ENCODE measurements at regions not wholly inside any gene's neighbourhood (a gene's known extent, or its start where the extent isn't known, plus 50 kb on each side); places are given as distances from the start of the nearest gene placed in this dataset.
A peak's percentile ranks its signal among the peaks of the same experiment; 100 is the strongest.

- Histone ChIP-seq H3K79me2 (ENCODE audit: insufficient read depth) (no peaks in the 10 kb centered on the region), H3K27me3 (replicated peaks; ENCODE audit: insufficient read depth) (no peaks in the 10 kb centered on the region), H3K4me2 (ENCODE audit: unreplicated experiment) (no peak overlapping the region), H3K9me3 (ENCODE audit: low read depth) (no peaks in the 10 kb centered on the region), H3K4me3 (no peak overlapping the region), H3K9me2 (ENCODE audit: insufficient read depth) (no peaks in the 10 kb centered on the region), H3K9ac (no peak overlapping the region), H3F3A (ENCODE audit: insufficient read depth) (peaks cover 10% of the 10 kb centered on the region), H2AFZ (no peak overlapping the region), H3K36me3 (ENCODE audit: low read depth) (no peaks in the 10 kb centered on the region), H3K27ac (no peak overlapping the region), H3K4me1 (ENCODE audit: insufficient read depth) (peaks cover 12% of the 10 kb centered on the region), H4K20me1 (ENCODE audit: insufficient read depth) (no peaks in the 10 kb centered on the region)
- DNase-seq, result peak; percentile 3
- in situ Hi-C loops (cut with MboI), result no loop called here
- WGBS, 2 experiments (ENCODE audit: low coverage in 1 of 2, low lambda C conversion rate in 2 of 2, missing lambda C conversion rate in 2 of 2), result 68 to 69% methylated on average over 1 of the region's 1 CpG
- TF ChIP-seq EZH2 (IDR thresholded peaks at IDR 0.05; ENCODE audit: insufficient read depth, poor library complexity, severe bottlenecking), result no peak
Measured at GRCh38 chr15:96177279-96177678, 153.2 kb upstream of the NR2F2 start.

- Histone ChIP-seq H3K4me1 (ENCODE audit: insufficient read depth) (peaks cover 16% of the 10 kb centered on the region), H3K9ac (no peak overlapping the region), H3K4me2 (ENCODE audit: unreplicated experiment) (no peak overlapping the region), H3K27ac (no peak overlapping the region), H2AFZ (no peak overlapping the region), H3K9me3 (ENCODE audit: low read depth) (no peaks in the 10 kb centered on the region), H3K4me3 (no peak overlapping the region), H3K36me3 (ENCODE audit: low read depth) (no peaks in the 10 kb centered on the region), H3K9me2 (ENCODE audit: insufficient read depth) (no peaks in the 10 kb centered on the region), H4K20me1 (ENCODE audit: insufficient read depth) (no peaks in the 10 kb centered on the region), H3K27me3 (replicated peaks; ENCODE audit: insufficient read depth) (no peaks in the 10 kb centered on the region), H3K79me2 (ENCODE audit: insufficient read depth) (no peaks in the 10 kb centered on the region), H3F3A (ENCODE audit: insufficient read depth) (peaks cover 20% of the 10 kb centered on the region)
- no peak for DNase-seq
- 89 to 93% methylated on average over 10 to 11 of the region's 11 CpGs for WGBS, 2 experiments (ENCODE audit: low coverage in 1 of 2, low lambda C conversion rate in 2 of 2, missing lambda C conversion rate in 2 of 2)
- in situ Hi-C loops (cut with MboI), result no loop called here
- TF ChIP-seq EZH2phosphoT487 (IDR thresholded peaks at IDR 0.05; ENCODE audit: insufficient read depth, low read depth) (no peak), EZH2 (IDR thresholded peaks at IDR 0.05; ENCODE audit: insufficient read depth, poor library complexity, severe bottlenecking) (no peak)
Measured at GRCh38 chr15:96180087-96180748, 150.3 kb upstream of the NR2F2 start.

DNA sequence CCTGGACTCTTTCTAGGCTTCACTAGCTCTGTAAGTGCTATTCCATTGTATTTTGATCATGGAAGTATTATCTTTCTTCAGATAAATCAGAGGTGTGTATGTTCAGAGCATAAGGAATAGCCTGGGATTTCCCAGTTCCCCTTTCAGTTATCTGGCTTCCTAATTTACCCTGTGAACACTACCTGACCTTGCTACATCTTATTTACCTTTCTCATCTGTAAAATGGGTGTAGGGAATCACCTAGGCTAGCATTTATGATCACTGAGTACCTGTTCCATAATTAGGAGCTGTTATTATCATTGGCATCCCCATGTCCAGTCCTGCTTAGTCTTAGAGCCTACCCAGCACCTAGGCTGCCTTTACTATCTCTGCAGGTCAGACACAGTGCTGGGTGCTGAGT lies 149.3 kb upstream of the NR2F2 start:
- Histone ChIP-seq H3F3A (ENCODE audit: insufficient read depth) (peaks cover 20% of the 10 kb centered on the region), H3K27ac (peak overlapping the region; percentile 73), H3K4me3 (peak overlapping the region; percentile 53; the same call in 1 of the 2 replicates), H2AFZ (peak overlapping the region; percentile 65), H3K79me2 (ENCODE audit: insufficient read depth) (no peaks in the 10 kb centered on the region), H3K4me2 (ENCODE audit: unreplicated experiment) (peak overlapping the region; percentile 64), H3K9ac (peak overlapping the region; percentile 30; the same call in 1 of the 2 replicates), H3K9me2 (ENCODE audit: insufficient read depth) (no peaks in the 10 kb centered on the region), H4K20me1 (ENCODE audit: insufficient read depth) (no peaks in the 10 kb centered on the region), H3K27me3 (replicated peaks; ENCODE audit: insufficient read depth) (no peaks in the 10 kb centered on the region), H3K36me3 (ENCODE audit: low read depth) (no peaks in the 10 kb centered on the region), H3K9me3 (ENCODE audit: low read depth) (no peaks in the 10 kb centered on the region), H3K4me1 (ENCODE audit: insufficient read depth) (peaks cover 16% of the 10 kb centered on the region)
- DNase-seq, result no peak
- in situ Hi-C loops (cut with MboI), result no loop called here
- TF ChIP-seq EZH2phosphoT487 (IDR thresholded peaks at IDR 0.05; ENCODE audit: insufficient read depth, low read depth), result no peak
- TF ChIP-seq EZH2 (IDR thresholded peaks at IDR 0.05; ENCODE audit: insufficient read depth, poor library complexity, severe bottlenecking), result no peak

- WGBS, 2 experiments (ENCODE audit: low coverage in 1 of 2, low lambda C conversion rate in 2 of 2, missing lambda C conversion rate in 2 of 2), result 1 to 3% methylated on average over 8 of the region's 8 CpGs
Measured at GRCh38 chr15:96181873-96182301, 148.6 kb upstream of the NR2F2 start.

More at GRCh38 chr15:96181873-96182301, 148.6 kb upstream of the NR2F2 start:
- H3K9me2 ChIP-seq (ENCODE audit: insufficient read depth), result no peaks in the 10 kb centered on the region
- peak overlapping the region; percentile 65 for H2AFZ ChIP-seq
- TF ChIP-seq EZH2phosphoT487 (IDR thresholded peaks at IDR 0.05; ENCODE audit: insufficient read depth, low read depth), result peak; percentile 90
- TF ChIP-seq EZH2 (IDR thresholded peaks at IDR 0.05; ENCODE audit: insufficient read depth, poor library complexity, severe bottlenecking), result no peak
- H4K20me1 ChIP-seq (ENCODE audit: insufficient read depth), result no peaks in the 10 kb centered on the region
- H3K4me3 ChIP-seq, result peak overlapping the region; percentile 53
- no peaks in the 10 kb centered on the region for H3K36me3 ChIP-seq (ENCODE audit: low read depth)
- H3K27me3 ChIP-seq (replicated peaks; ENCODE audit: insufficient read depth), result no peaks in the 10 kb centered on the region
- H3K27ac ChIP-seq, result peak overlapping the region; percentile 73
- H3F3A ChIP-seq (ENCODE audit: insufficient read depth), result peaks cover 20% of the 10 kb centered on the region
- H3K4me2 ChIP-seq (ENCODE audit: unreplicated experiment), result peak overlapping the region; percentile 64
- in situ Hi-C loops (cut with MboI), result no loop called here
- H3K79me2 ChIP-seq (ENCODE audit: insufficient read depth), result no peaks in the 10 kb centered on the region
- peak overlapping the region; percentile 30 for H3K9ac ChIP-seq
- DNase-seq, result peak; percentile 90
- H3K9me3 ChIP-seq (ENCODE audit: low read depth), result no peaks in the 10 kb centered on the region
- peaks cover 16% of the 10 kb centered on the region for H3K4me1 ChIP-seq (ENCODE audit: insufficient read depth)

Measured in GM23248 (cell line).